Fibroblast of peridontal ligament (primary cell): ENCODE measurements at regions not wholly inside any gene's neighbourhood (a gene's known extent, or its start where the extent isn't known, plus 50 kb on each side); places are given as distances from the start of the nearest gene placed in this dataset.
"Not testable (repeated sequence)": the region's sequence is repeated elsewhere in the genome, so short reads cannot be mapped to it uniquely, and the experiment has no call there.

Source experiments
- DNase-seq: peaks from one replicate; pipeline ENCODE4 v3.0.0-alpha.2; 2010; ENCODE audit errors: extremely low read depth

- no peak for DNase-seq
Observed at GRCh38 chr5:71821029-71821428, 102.0 kb downstream of the CARTPT start.

- not testable (repeated sequence) for DNase-seq
Observed at GRCh38 chr5:71822065-71822464, 103.0 kb downstream of the CARTPT start.

- no peak for DNase-seq
Observed at GRCh38 chr5:71825992-71826391, 106.9 kb downstream of the CARTPT start.

- DNase-seq = no peak
Observed at GRCh38 chr5:71828291-71829040, 109.4 kb downstream of the CARTPT start.

- no peak for DNase-seq
Observed at GRCh38 chr5:71829206-71829605, 110.1 kb downstream of the CARTPT start.

- peak; percentile 97 for DNase-seq
Observed at GRCh38 chr5:71830681-71831539, 111.8 kb downstream of the CARTPT start.

- no peak for DNase-seq
Observed at GRCh38 chr5:71832812-71833715, 114.0 kb downstream of the CARTPT start.

- DNase-seq = no peak
Observed at GRCh38 chr5:71834601-71835000, 115.5 kb downstream of the CARTPT start.

- DNase-seq = peak; percentile 32
Observed at GRCh38 chr5:71836084-71836483, 117.0 kb downstream of the CARTPT start.

- DNase-seq = peak; percentile 19
Observed at GRCh38 chr5:71836559-71837112, 117.6 kb downstream of the CARTPT start.

GRCh38 chr5:71838286-71838685, 119.2 kb downstream of the CARTPT start:
- no peak for DNase-seq

- DNase-seq = no peak
Observed at GRCh38 chr5:71839096-71839884, 120.2 kb downstream of the CARTPT start.

GRCh38 chr5:71841107-71841506, 122.0 kb downstream of the CARTPT start:
- DNase-seq = no peak

- DNase-seq = no peak
Observed at GRCh38 chr5:71843111-71843510, 124.0 kb downstream of the CARTPT start.

- no peak for DNase-seq
Observed at GRCh38 chr5:71844862-71845261, 125.8 kb downstream of the CARTPT start.

GRCh38 chr5:71859515-71859914, 140.4 kb downstream of the CARTPT start:
- DNase-seq = no peak

- no peak for DNase-seq
Observed at GRCh38 chr5:71860048-71860447, 141.0 kb downstream of the CARTPT start.

- no peak for DNase-seq
Observed at GRCh38 chr5:71861682-71862081, 142.6 kb downstream of the CARTPT start.

GRCh38 chr5:71862087-71862486, 143.0 kb downstream of the CARTPT start:
- DNase-seq = no peak

GRCh38 chr5:71862507-71863060, 143.5 kb downstream of the CARTPT start:
- no peak for DNase-seq
